ENCODE measurements at regions not wholly inside any gene's neighbourhood (a gene's known extent, or its start where the extent isn't known, plus 50 kb on each side); places are given as distances from the start of the nearest gene placed in this dataset.

DNA sequence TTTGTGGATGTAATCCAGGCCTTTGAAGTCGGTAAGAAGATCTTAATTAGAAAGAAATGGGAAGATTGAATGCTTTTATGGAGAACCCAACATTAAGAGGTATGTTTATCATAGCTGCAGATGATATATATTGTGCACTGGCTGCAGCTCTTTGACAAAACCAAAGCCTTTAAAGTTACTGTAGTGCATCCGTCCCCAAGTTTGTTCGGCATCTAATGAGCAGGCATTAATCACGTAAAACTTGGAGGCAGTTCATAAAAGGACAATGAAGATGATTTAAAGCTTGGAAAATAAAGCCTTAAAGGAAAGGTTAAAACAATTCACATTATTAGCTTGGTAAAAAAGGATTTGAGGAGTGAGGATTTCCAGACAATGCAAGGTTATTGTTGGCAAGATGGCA, 150.8 kb upstream of the ARX start:
- TF ChIP-seq EZH2 (IDR thresholded peaks at IDR 0.05; ENCODE audit: low read depth, unreplicated experiment) (no peak), EZH2phosphoT487 (IDR thresholded peaks at IDR 0.05; ENCODE audit: unreplicated experiment) (no peak), STAT1 (IDR thresholded peaks at IDR 0.05; ENCODE audit: unreplicated experiment) (no peak), CREB1 (CRISPR knock-in tag; IDR thresholded peaks at IDR 0.05; ENCODE audit: low read depth) (no peak), POLR2AphosphoS5 (IDR thresholded peaks at IDR 0.05; ENCODE audit: low read depth) (no peak), JUNB (IDR thresholded peaks at IDR 0.05; ENCODE audit: unreplicated experiment) (no peak), NANOG (IDR thresholded peaks at IDR 0.05; ENCODE audit: borderline replicate concordance) (no peak), ZNF114 (CRISPR knock-in tag; IDR thresholded peaks at IDR 0.05) (no peak)
- TF ChIP-seq, protein P1, sequence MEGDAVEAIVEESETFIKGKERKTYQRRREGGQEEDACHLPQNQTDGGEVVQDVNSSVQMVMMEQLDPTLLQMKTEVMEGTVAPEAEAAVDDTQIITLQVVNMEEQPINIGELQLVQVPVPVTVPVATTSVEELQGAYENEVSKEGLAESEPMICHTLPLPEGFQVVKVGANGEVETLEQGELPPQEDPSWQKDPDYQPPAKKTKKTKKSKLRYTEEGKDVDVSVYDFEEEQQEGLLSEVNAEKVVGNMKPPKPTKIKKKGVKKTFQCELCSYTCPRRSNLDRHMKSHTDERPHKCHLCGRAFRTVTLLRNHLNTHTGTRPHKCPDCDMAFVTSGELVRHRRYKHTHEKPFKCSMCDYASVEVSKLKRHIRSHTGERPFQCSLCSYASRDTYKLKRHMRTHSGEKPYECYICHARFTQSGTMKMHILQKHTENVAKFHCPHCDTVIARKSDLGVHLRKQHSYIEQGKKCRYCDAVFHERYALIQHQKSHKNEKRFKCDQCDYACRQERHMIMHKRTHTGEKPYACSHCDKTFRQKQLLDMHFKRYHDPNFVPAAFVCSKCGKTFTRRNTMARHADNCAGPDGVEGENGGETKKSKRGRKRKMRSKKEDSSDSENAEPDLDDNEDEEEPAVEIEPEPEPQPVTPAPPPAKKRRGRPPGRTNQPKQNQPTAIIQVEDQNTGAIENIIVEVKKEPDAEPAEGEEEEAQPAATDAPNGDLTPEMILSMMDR (conservative IDR thresholded peaks at IDR 0.05; ENCODE audit: low read depth in 2 of 2), result no peak
- TF ChIP-seq, protein P2, sequence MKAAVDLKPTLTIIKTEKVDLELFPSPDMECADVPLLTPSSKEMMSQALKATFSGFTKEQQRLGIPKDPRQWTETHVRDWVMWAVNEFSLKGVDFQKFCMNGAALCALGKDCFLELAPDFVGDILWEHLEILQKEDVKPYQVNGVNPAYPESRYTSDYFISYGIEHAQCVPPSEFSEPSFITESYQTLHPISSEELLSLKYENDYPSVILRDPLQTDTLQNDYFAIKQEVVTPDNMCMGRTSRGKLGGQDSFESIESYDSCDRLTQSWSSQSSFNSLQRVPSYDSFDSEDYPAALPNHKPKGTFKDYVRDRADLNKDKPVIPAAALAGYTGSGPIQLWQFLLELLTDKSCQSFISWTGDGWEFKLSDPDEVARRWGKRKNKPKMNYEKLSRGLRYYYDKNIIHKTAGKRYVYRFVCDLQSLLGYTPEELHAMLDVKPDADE (IDR thresholded peaks at IDR 0.05), result no peak
- TF ChIP-seq, protein P3, sequence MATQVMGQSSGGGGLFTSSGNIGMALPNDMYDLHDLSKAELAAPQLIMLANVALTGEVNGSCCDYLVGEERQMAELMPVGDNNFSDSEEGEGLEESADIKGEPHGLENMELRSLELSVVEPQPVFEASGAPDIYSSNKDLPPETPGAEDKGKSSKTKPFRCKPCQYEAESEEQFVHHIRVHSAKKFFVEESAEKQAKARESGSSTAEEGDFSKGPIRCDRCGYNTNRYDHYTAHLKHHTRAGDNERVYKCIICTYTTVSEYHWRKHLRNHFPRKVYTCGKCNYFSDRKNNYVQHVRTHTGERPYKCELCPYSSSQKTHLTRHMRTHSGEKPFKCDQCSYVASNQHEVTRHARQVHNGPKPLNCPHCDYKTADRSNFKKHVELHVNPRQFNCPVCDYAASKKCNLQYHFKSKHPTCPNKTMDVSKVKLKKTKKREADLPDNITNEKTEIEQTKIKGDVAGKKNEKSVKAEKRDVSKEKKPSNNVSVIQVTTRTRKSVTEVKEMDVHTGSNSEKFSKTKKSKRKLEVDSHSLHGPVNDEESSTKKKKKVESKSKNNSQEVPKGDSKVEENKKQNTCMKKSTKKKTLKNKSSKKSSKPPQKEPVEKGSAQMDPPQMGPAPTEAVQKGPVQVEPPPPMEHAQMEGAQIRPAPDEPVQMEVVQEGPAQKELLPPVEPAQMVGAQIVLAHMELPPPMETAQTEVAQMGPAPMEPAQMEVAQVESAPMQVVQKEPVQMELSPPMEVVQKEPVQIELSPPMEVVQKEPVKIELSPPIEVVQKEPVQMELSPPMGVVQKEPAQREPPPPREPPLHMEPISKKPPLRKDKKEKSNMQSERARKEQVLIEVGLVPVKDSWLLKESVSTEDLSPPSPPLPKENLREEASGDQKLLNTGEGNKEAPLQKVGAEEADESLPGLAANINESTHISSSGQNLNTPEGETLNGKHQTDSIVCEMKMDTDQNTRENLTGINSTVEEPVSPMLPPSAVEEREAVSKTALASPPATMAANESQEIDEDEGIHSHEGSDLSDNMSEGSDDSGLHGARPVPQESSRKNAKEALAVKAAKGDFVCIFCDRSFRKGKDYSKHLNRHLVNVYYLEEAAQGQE (IDR thresholded peaks at IDR 0.05; ENCODE audit: unreplicated experiment), result no peak
- TF ChIP-seq, protein P4, sequence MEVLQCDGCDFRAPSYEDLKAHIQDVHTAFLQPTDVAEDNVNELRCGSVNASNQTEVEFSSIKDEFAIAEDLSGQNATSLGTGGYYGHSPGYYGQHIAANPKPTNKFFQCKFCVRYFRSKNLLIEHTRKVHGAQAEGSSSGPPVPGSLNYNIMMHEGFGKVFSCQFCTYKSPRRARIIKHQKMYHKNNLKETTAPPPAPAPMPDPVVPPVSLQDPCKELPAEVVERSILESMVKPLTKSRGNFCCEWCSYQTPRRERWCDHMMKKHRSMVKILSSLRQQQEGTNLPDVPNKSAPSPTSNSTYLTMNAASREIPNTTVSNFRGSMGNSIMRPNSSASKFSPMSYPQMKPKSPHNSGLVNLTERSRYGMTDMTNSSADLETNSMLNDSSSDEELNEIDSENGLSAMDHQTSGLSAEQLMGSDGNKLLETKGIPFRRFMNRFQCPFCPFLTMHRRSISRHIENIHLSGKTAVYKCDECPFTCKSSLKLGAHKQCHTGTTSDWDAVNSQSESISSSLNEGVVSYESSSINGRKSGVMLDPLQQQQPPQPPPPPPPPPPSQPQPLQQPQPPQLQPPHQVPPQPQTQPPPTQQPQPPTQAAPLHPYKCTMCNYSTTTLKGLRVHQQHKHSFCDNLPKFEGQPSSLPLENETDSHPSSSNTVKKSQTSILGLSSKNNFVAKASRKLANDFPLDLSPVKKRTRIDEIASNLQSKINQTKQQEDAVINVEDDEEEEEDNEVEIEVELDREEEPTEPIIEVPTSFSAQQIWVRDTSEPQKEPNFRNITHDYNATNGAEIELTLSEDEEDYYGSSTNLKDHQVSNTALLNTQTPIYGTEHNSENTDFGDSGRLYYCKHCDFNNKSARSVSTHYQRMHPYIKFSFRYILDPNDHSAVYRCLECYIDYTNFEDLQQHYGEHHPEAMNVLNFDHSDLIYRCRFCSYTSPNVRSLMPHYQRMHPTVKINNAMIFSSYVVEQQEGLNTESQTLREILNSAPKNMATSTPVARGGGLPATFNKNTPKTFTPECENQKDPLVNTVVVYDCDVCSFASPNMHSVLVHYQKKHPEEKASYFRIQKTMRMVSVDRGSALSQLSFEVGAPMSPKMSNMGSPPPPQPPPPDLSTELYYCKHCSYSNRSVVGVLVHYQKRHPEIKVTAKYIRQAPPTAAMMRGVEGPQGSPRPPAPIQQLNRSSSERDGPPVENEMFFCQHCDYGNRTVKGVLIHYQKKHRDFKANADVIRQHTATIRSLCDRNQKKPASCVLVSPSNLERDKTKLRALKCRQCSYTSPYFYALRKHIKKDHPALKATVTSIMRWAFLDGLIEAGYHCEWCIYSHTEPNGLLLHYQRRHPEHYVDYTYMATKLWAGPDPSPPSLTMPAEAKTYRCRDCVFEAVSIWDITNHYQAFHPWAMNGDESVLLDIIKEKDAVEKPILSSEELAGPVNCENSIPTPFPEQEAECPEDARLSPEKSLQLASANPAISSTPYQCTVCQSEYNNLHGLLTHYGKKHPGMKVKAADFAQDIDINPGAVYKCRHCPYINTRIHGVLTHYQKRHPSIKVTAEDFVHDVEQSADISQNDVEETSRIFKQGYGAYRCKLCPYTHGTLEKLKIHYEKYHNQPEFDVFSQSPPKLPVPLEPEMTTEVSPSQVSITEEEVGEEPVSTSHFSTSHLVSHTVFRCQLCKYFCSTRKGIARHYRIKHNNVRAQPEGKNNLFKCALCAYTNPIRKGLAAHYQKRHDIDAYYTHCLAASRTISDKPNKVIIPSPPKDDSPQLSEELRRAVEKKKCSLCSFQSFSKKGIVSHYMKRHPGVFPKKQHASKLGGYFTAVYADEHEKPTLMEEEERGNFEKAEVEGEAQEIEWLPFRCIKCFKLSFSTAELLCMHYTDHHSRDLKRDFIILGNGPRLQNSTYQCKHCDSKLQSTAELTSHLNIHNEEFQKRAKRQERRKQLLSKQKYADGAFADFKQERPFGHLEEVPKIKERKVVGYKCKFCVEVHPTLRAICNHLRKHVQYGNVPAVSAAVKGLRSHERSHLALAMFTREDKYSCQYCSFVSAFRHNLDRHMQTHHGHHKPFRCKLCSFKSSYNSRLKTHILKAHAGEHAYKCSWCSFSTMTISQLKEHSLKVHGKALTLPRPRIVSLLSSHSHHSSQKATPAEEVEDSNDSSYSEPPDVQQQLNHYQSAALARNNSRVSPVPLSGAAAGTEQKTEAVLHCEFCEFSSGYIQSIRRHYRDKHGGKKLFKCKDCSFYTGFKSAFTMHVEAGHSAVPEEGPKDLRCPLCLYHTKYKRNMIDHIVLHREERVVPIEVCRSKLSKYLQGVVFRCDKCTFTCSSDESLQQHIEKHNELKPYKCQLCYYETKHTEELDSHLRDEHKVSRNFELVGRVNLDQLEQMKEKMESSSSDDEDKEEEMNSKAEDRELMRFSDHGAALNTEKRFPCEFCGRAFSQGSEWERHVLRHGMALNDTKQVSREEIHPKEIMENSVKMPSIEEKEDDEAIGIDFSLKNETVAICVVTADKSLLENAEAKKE (CRISPR knock-in tag; IDR thresholded peaks at IDR 0.05), result no peak
